ENCODE measurements at regions not wholly inside any gene's neighbourhood (a gene's known extent, or its start where the extent isn't known, plus 50 kb on each side); places are given as distances from the start of the nearest gene placed in this dataset.

GRCh38 chr4:128458816-128459215 lies 171.2 kb upstream of the PGRMC2 start:
- no peak overlapping the region for H3K27ac ChIP-seq (replicated peaks)
- no peaks in the 10 kb centered on the region for H3K27me3 ChIP-seq (ENCODE audit: insufficient read depth, poor library complexity, severe bottlenecking)
- TF ChIP-seq SPI1 (IDR thresholded peaks at IDR 0.05; ENCODE audit: borderline replicate concordance, low read depth) (no peak), CTCF (IDR thresholded peaks at IDR 0.05; ENCODE audit: insufficient read depth, low read length) (no peak), POLR2AphosphoS5 (IDR thresholded peaks at IDR 0.05; ENCODE audit: low read depth) (no peak), GABPA (IDR thresholded peaks at IDR 0.05; ENCODE audit: low read depth) (no peak), REST (IDR thresholded peaks at IDR 0.05; ENCODE audit: insufficient replicate concordance, low read depth) (no peak)
- DNase-seq (ENCODE audit: low read depth in 1 of 2, low spot score in 1 of 2): no peak
- H3K4me3 ChIP-seq (replicated peaks; ENCODE audit: insufficient read depth, low read length): no peak overlapping the region

- no peak for DNase-seq (ENCODE audit: low read depth in 1 of 2, low spot score in 1 of 2)
- TF ChIP-seq SPI1 (IDR thresholded peaks at IDR 0.05; ENCODE audit: borderline replicate concordance, low read depth): no peak
- no peak for TF ChIP-seq GABPA (IDR thresholded peaks at IDR 0.05; ENCODE audit: low read depth)
- TF ChIP-seq POLR2AphosphoS5 (IDR thresholded peaks at IDR 0.05; ENCODE audit: low read depth): no peak
- TF ChIP-seq CTCF (IDR thresholded peaks at IDR 0.05; ENCODE audit: insufficient read depth, low read length): no peak
- TF ChIP-seq REST (IDR thresholded peaks at IDR 0.05; ENCODE audit: insufficient replicate concordance, low read depth): no peak
- no peaks in the 10 kb centered on the region for H3K27me3 ChIP-seq (ENCODE audit: insufficient read depth, poor library complexity, severe bottlenecking)
- no peak overlapping the region for H3K4me3 ChIP-seq (replicated peaks; ENCODE audit: insufficient read depth, low read length)
- H3K27ac ChIP-seq (replicated peaks): no peak overlapping the region
Observed at GRCh38 chr4:128457726-128458125, 170.1 kb upstream of the PGRMC2 start.

- H3K27me3 ChIP-seq (ENCODE audit: insufficient read depth, poor library complexity, severe bottlenecking): no peaks in the 10 kb centered on the region
- H3K27ac ChIP-seq (replicated peaks): no peak overlapping the region
- no peak overlapping the region for H3K4me3 ChIP-seq (replicated peaks; ENCODE audit: insufficient read depth, low read length)
- DNase-seq (ENCODE audit: low read depth in 1 of 2, low spot score in 1 of 2): no peak
- no peak for TF ChIP-seq POLR2AphosphoS5 (IDR thresholded peaks at IDR 0.05; ENCODE audit: low read depth)
- no peak for TF ChIP-seq SPI1 (IDR thresholded peaks at IDR 0.05; ENCODE audit: borderline replicate concordance, low read depth)
- no peak for TF ChIP-seq CTCF (IDR thresholded peaks at IDR 0.05; ENCODE audit: insufficient read depth, low read length)
- TF ChIP-seq GABPA (IDR thresholded peaks at IDR 0.05; ENCODE audit: low read depth): no peak
- no peak for TF ChIP-seq REST (IDR thresholded peaks at IDR 0.05; ENCODE audit: insufficient replicate concordance, low read depth)
Observed at GRCh38 chr4:128456171-128456570, 168.6 kb upstream of the PGRMC2 start.
